ENCODE measurements at regions not wholly inside any gene's neighbourhood (a gene's known extent, or its start where the extent isn't known, plus 50 kb on each side); places are given as distances from the start of the nearest gene placed in this dataset.

DNA sequence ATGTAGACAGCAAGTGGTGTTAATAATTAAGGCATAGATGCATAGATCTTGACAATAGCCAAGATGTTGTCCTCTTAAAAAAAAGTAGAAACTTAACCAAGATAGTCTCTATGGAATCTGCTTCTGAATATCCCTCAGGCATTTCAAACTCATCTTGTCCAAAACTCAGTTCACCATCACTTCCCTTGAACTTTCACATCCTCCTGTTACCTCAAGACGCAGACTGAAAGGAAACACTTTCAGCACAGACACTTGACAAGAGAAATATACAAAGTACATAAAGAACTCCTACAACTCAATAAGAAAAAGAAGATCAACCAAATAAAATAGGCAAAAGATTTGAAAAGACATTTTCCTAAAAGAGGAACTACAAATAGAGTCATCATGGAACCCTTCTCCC, 451.1 kb downstream of the FOXO1 start:
- H3K9me3 ChIP-seq (ENCODE audit: low read depth), result no peaks in the 10 kb centered on the region
- DNase-seq (ENCODE audit: low spot score), result no peak
- no peak overlapping the region for H3K27ac ChIP-seq
- no peak overlapping the region for H3K4me3 ChIP-seq
- H4K20me1 ChIP-seq (ENCODE audit: insufficient read depth, poor library complexity, severe bottlenecking), result no peaks in the 10 kb centered on the region
- H3K9me2 ChIP-seq (replicated peaks; ENCODE audit: insufficient read depth), result no peaks in the 10 kb centered on the region
- no peaks in the 10 kb centered on the region for H3K79me2 ChIP-seq
- H3K4me1 ChIP-seq (ENCODE audit: insufficient read depth), result peaks cover 3% of the 10 kb centered on the region
- TF ChIP-seq EZH2 (IDR thresholded peaks at IDR 0.05; ENCODE audit: borderline replicate concordance) (no peak), EZH2phosphoT487 (IDR thresholded peaks at IDR 0.05; ENCODE audit: low read depth, severe bottlenecking, unreplicated experiment) (no peak)
- TF ChIP-seq, protein P1, sequence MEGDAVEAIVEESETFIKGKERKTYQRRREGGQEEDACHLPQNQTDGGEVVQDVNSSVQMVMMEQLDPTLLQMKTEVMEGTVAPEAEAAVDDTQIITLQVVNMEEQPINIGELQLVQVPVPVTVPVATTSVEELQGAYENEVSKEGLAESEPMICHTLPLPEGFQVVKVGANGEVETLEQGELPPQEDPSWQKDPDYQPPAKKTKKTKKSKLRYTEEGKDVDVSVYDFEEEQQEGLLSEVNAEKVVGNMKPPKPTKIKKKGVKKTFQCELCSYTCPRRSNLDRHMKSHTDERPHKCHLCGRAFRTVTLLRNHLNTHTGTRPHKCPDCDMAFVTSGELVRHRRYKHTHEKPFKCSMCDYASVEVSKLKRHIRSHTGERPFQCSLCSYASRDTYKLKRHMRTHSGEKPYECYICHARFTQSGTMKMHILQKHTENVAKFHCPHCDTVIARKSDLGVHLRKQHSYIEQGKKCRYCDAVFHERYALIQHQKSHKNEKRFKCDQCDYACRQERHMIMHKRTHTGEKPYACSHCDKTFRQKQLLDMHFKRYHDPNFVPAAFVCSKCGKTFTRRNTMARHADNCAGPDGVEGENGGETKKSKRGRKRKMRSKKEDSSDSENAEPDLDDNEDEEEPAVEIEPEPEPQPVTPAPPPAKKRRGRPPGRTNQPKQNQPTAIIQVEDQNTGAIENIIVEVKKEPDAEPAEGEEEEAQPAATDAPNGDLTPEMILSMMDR (IDR thresholded peaks at IDR 0.05; ENCODE audit: poor library complexity), result no peak
- 92% methylated on average over 1 of the region's 1 CpG for WGBS (ENCODE audit: low lambda C conversion rate, missing lambda C conversion rate)
- no peaks in the 10 kb centered on the region for H3K36me3 ChIP-seq (replicated peaks; ENCODE audit: insufficient read depth, low read depth)
- no peaks in the 10 kb centered on the region for H3K27me3 ChIP-seq
- H3K4me2 ChIP-seq, result no peak overlapping the region
- H2AFZ ChIP-seq, result no peak overlapping the region

DNA sequence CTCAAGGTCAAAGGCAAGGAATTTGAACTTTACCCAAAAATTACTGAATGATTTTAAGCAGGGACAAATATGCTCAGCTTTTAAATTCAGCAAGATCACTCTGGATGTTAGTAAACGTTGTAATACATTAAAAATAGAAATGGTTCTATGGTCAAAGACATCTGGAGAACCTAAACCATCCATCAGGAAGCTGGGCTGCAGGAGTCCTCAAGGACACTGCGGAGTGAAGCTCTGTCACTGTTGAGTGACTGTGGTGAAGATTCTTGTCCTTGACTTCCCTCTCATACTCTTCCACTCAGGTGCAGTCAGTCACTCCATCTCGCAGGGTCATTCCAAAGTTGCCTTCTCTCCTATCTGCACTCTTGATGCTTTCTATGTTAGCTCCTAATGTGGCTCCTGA, 450.7 kb downstream of the FOXO1 start:
- H3K4me3 ChIP-seq, result no peak overlapping the region
- no peak overlapping the region for H2AFZ ChIP-seq
- no peaks in the 10 kb centered on the region for H3K9me2 ChIP-seq (replicated peaks; ENCODE audit: insufficient read depth)
- 96% methylated on average over 3 of the region's 3 CpGs for WGBS (ENCODE audit: low lambda C conversion rate, missing lambda C conversion rate)
- DNase-seq (ENCODE audit: low spot score), result no peak
- H3K36me3 ChIP-seq (replicated peaks; ENCODE audit: insufficient read depth, low read depth), result no peaks in the 10 kb centered on the region
- peaks cover 3% of the 10 kb centered on the region for H3K4me1 ChIP-seq (ENCODE audit: insufficient read depth)
- no peak overlapping the region for H3K27ac ChIP-seq
- H3K27me3 ChIP-seq, result no peaks in the 10 kb centered on the region
- no peaks in the 10 kb centered on the region for H3K79me2 ChIP-seq
- no peaks in the 10 kb centered on the region for H4K20me1 ChIP-seq (ENCODE audit: insufficient read depth, poor library complexity, severe bottlenecking)
- H3K9me3 ChIP-seq (ENCODE audit: low read depth), result no peaks in the 10 kb centered on the region
- no peak overlapping the region for H3K4me2 ChIP-seq
- TF ChIP-seq, protein P1 (IDR thresholded peaks at IDR 0.05; ENCODE audit: poor library complexity), result no peak
- no peak for TF ChIP-seq EZH2phosphoT487 (IDR thresholded peaks at IDR 0.05; ENCODE audit: low read depth, severe bottlenecking, unreplicated experiment)
- no peak for TF ChIP-seq EZH2 (IDR thresholded peaks at IDR 0.05; ENCODE audit: borderline replicate concordance)

DNA sequence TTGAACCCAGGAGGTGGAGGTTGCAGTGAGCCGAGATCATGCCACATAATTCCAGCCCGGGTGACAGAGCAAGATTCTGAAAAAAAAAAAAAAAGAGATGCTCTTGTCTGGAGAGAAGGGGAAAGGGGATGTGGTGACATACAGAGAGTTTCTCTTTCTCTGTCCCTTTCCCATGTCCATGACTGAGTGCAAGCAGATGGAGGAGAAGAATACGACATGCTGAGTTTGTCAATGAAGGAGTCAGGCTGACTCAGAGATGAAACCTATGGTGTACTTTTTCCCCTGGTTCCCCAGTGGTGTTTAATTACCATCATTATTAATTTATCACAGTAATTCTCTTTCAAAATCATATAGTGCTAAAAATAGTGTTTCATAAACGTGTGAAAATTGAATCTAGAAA, 448.8 kb downstream of the FOXO1 start:
- Histone ChIP-seq H3K4me1 (ENCODE audit: insufficient read depth) (peaks cover 19% of the 10 kb centered on the region), H2AFZ (no peak overlapping the region), H3K36me3 (replicated peaks; ENCODE audit: insufficient read depth, low read depth) (no peaks in the 10 kb centered on the region), H3K79me2 (no peaks in the 10 kb centered on the region), H3K27ac (no peak overlapping the region), H4K20me1 (ENCODE audit: insufficient read depth, poor library complexity, severe bottlenecking) (no peaks in the 10 kb centered on the region), H3K4me3 (no peak overlapping the region), H3K4me2 (no peak overlapping the region), H3K9me3 (ENCODE audit: low read depth) (no peaks in the 10 kb centered on the region), H3K9me2 (replicated peaks; ENCODE audit: insufficient read depth) (no peaks in the 10 kb centered on the region), H3K27me3 (no peaks in the 10 kb centered on the region)
- WGBS (ENCODE audit: low lambda C conversion rate, missing lambda C conversion rate), result 80% methylated on average over 4 of the region's 4 CpGs
- TF ChIP-seq EZH2 (IDR thresholded peaks at IDR 0.05; ENCODE audit: borderline replicate concordance) (no peak), EZH2phosphoT487 (IDR thresholded peaks at IDR 0.05; ENCODE audit: low read depth, severe bottlenecking, unreplicated experiment) (no peak)
- TF ChIP-seq, protein P1 (IDR thresholded peaks at IDR 0.05; ENCODE audit: poor library complexity), result no peak
- DNase-seq (ENCODE audit: low spot score), result no peak
